Ectodermal cell (in vitro differentiated cells): ENCODE measurements at regions not wholly inside any gene's neighbourhood (a gene's known extent, or its start where the extent isn't known, plus 50 kb on each side); places are given as distances from the start of the nearest gene placed in this dataset.
"Not testable (repeated sequence)": the region's sequence is repeated elsewhere in the genome, so short reads cannot be mapped to it uniquely, and the experiment has no call there.

Experiments used
- H3K27ac ChIP-seq: 2 replicates; pipeline ENCODE4 v1.7.0; 2013; ENCODE audit warnings: mild to moderate bottlenecking, low read depth, low read length; ENCODE audit not compliant: insufficient read depth, poor library complexity, severe bottlenecking
- H3K27me3 ChIP-seq: 2 replicates; pipeline ENCODE4 v1.7.0; 2013; ENCODE audit warnings: mild to moderate bottlenecking, low read length; ENCODE audit not compliant: insufficient read depth, control insufficient read depth, poor library complexity, severe bottlenecking
- H3K36me3 ChIP-seq: one replicate; pipeline ENCODE4 v1.7.0; 2013; ENCODE audit warnings: low read length; ENCODE audit not compliant: control insufficient read depth, insufficient read depth
- H3K4me1 ChIP-seq: one replicate; pipeline ENCODE4 v1.7.0; 2013; ENCODE audit warnings: low read length; ENCODE audit not compliant: control insufficient read depth, insufficient read depth
- H3K4me3 ChIP-seq: 2 replicates; pipeline ENCODE4 v1.7.0; 2013; ENCODE audit warnings: low read depth, low read length, control low read depth; ENCODE audit not compliant: insufficient read depth
- H3K9me3 ChIP-seq: 2 replicates; pipeline ENCODE4 v1.7.0; 2013; ENCODE audit warnings: mild to moderate bottlenecking, low read length, moderate library complexity; ENCODE audit not compliant: control insufficient read depth
- WGBS, 2 experiments: methylation state at CpG; one replicate each; pipeline ENCODE4 v1.1.7; 2013; ENCODE audit warnings: missing lambda C conversion rate in 2 of 2; 5-methylcytosine and 5-hydroxymethylcytosine counted together

GRCh38 chr4:31442236-31442635, 722.1 kb downstream of the PCDH7 start:
- no peaks in the 10 kb centered on the region for H3K9me3 ChIP-seq
- H3K27me3 ChIP-seq, result no peaks in the 10 kb centered on the region
- no peaks in the 10 kb centered on the region for H3K4me1 ChIP-seq
- H3K4me3 ChIP-seq, result no peak overlapping the region
- H3K36me3 ChIP-seq, result no peaks in the 10 kb centered on the region
- 90 to 92% methylated on average over 10 to 11 of the region's 11 CpGs for WGBS, 2 experiments
- H3K27ac ChIP-seq, result no peak overlapping the region

- Histone ChIP-seq H3K27ac (no peak overlapping the region), H3K9me3 (no peaks in the 10 kb centered on the region), H3K4me1 (no peaks in the 10 kb centered on the region), H3K4me3 (no peak overlapping the region), H3K27me3 (no peaks in the 10 kb centered on the region), H3K36me3 (no peaks in the 10 kb centered on the region)
- 100% methylated on average over 1 of the region's 3 CpGs for WGBS, 2 experiments
Observed at GRCh38 chr4:31445526-31445925, 725.4 kb downstream of the PCDH7 start.

- H3K27me3 ChIP-seq, result no peaks in the 10 kb centered on the region
- no peaks in the 10 kb centered on the region for H3K4me1 ChIP-seq
- no peak overlapping the region for H3K27ac ChIP-seq
- H3K36me3 ChIP-seq, result no peaks in the 10 kb centered on the region
- H3K9me3 ChIP-seq, result no peaks in the 10 kb centered on the region
- no peak overlapping the region for H3K4me3 ChIP-seq
Observed at GRCh38 chr4:31455612-31456011, 735.4 kb downstream of the PCDH7 start.

GRCh38 chr4:31458813-31459212, 738.6 kb downstream of the PCDH7 start:
- H3K9me3 ChIP-seq, result no peaks in the 10 kb centered on the region
- H3K36me3 ChIP-seq, result no peaks in the 10 kb centered on the region
- H3K27me3 ChIP-seq, result no peaks in the 10 kb centered on the region
- no peaks in the 10 kb centered on the region for H3K4me1 ChIP-seq
- H3K27ac ChIP-seq, result no peak overlapping the region
- WGBS, 2 experiments, result 87 to 93% methylated on average over 4 of the region's 4 CpGs
- H3K4me3 ChIP-seq, result no peak overlapping the region

- Histone ChIP-seq H3K4me3 (no peak overlapping the region), H3K36me3 (no peaks in the 10 kb centered on the region), H3K27me3 (no peaks in the 10 kb centered on the region), H3K9me3 (no peaks in the 10 kb centered on the region), H3K27ac (no peak overlapping the region), H3K4me1 (no peaks in the 10 kb centered on the region)
- WGBS, 2 experiments, result 94 to 95% methylated on average over 5 of the region's 5 CpGs
Observed at GRCh38 chr4:31461421-31461820, 741.3 kb downstream of the PCDH7 start.

GRCh38 chr4:31467781-31468180, 747.6 kb downstream of the PCDH7 start:
- no peaks in the 10 kb centered on the region for H3K27me3 ChIP-seq
- H3K27ac ChIP-seq, result no peak overlapping the region
- no peak overlapping the region for H3K4me3 ChIP-seq
- H3K36me3 ChIP-seq, result no peaks in the 10 kb centered on the region
- H3K9me3 ChIP-seq, result no peaks in the 10 kb centered on the region
- 97 to 98% methylated on average over 3 of the region's 3 CpGs for WGBS, 2 experiments
- no peaks in the 10 kb centered on the region for H3K4me1 ChIP-seq

GRCh38 chr4:31474221-31474620, 754.1 kb downstream of the PCDH7 start:
- H3K36me3 ChIP-seq, result no peaks in the 10 kb centered on the region
- H3K27me3 ChIP-seq, result no peaks in the 10 kb centered on the region
- no peaks in the 10 kb centered on the region for H3K9me3 ChIP-seq
- 95% methylated on average over 1 of the region's 1 CpG for WGBS, 2 experiments
- H3K4me3 ChIP-seq, result no peak overlapping the region
- H3K4me1 ChIP-seq, result no peaks in the 10 kb centered on the region
- H3K27ac ChIP-seq, result no peak overlapping the region

- no CpG with 5 or more reads among the region's 1 CpG for WGBS, 2 experiments
- H3K36me3 ChIP-seq, result no peaks in the 10 kb centered on the region
- H3K4me3 ChIP-seq, result no peak overlapping the region
- H3K27me3 ChIP-seq, result no peaks in the 10 kb centered on the region
- H3K27ac ChIP-seq, result no peak overlapping the region
- no peaks in the 10 kb centered on the region for H3K9me3 ChIP-seq
- H3K4me1 ChIP-seq, result no peaks in the 10 kb centered on the region
Observed at GRCh38 chr4:31482691-31483090, 762.5 kb downstream of the PCDH7 start.

GRCh38 chr4:31499216-31499615, 779.0 kb downstream of the PCDH7 start:
- 94 to 96% methylated on average over 3 of the region's 3 CpGs for WGBS, 2 experiments
- H3K4me3 ChIP-seq, result not testable (repeated sequence)

GRCh38 chr4:31516520-31516919, 796.4 kb downstream of the PCDH7 start:
- no peaks in the 10 kb centered on the region for H3K27me3 ChIP-seq
- H3K9me3 ChIP-seq, result no peaks in the 10 kb centered on the region
- H3K4me3 ChIP-seq, result no peak overlapping the region
- H3K27ac ChIP-seq, result no peak overlapping the region
- H3K36me3 ChIP-seq, result no peaks in the 10 kb centered on the region
- WGBS, 2 experiments, result 75 to 83% methylated on average over 1 of the region's 1 CpG
- H3K4me1 ChIP-seq, result no peaks in the 10 kb centered on the region

More at GRCh38 chr4:31499216-31499615, 779.0 kb downstream of the PCDH7 start:
- H3K27me3 ChIP-seq, H3K27ac ChIP-seq, H3K36me3 ChIP-seq, H3K9me3 ChIP-seq, H3K4me1 ChIP-seq: not testable (repeated sequence)

GRCh38 chr4:31518796-31519250, 798.7 kb downstream of the PCDH7 start:
- H3K9me3 ChIP-seq, result no peaks in the 10 kb centered on the region
- H3K4me1 ChIP-seq, result no peaks in the 10 kb centered on the region
- WGBS, 2 experiments, result 91 to 92% methylated on average over 2 to 3 of the region's 3 CpGs
- no peaks in the 10 kb centered on the region for H3K36me3 ChIP-seq
- H3K27ac ChIP-seq, result no peak overlapping the region
- no peak overlapping the region for H3K4me3 ChIP-seq
- no peaks in the 10 kb centered on the region for H3K27me3 ChIP-seq
